Gastrocnemius medialis (tissue), 4 donors: ENCODE measurements at regions not wholly inside any gene's neighbourhood (a gene's known extent, or its start where the extent isn't known, plus 50 kb on each side); places are given as distances from the start of the nearest gene placed in this dataset.

Experiments
- ATAC-seq, 2 donors: fragments of 150-250 bp; one replicate each; pipeline ENCODE4 v1.9.1; 2016
- DNase-seq, 2 donors: peaks; one replicate each; pipeline ENCODE4 v3.0.0-alpha.2; 2019
- H3K27ac ChIP-seq, 4 donors: fragments of 200-600 bp; sonication (generic); 1 replicate in 1 of 4; 2 replicates in 3 of 4; pipeline ENCODE4 v1.5.1; 2016 to 2018; ENCODE audit warnings: mild to moderate bottlenecking in 2 of 4, moderate library complexity in 1 of 4
- H3K27me3 ChIP-seq, 3 donors: fragments of 200-600 bp; sonication (generic) in 2 of 3; 1 replicate in 1 of 3; 2 replicates in 2 of 3; pipeline versions ENCODE4 v1.5.1 to v1.6.0; 2016 to 2019; ENCODE audit warnings: mild to moderate bottlenecking in 1 of 3, moderate library complexity in 1 of 3
- H3K36me3 ChIP-seq, 2 donors: fragments of 200-600 bp; sonication (generic) in 1 of 2; one replicate each; pipeline ENCODE4 v1.5.1; 2017 to 2018
- H3K4me1 ChIP-seq, 2 donors: fragments of 200-600 bp; sonication (generic) in 1 of 2; one replicate each; pipeline ENCODE4 v1.5.1; 2016 to 2017; ENCODE audit warnings: mild to moderate bottlenecking in 2 of 2
- H3K4me3 ChIP-seq, 4 donors: fragments of 200-600 bp; sonication (generic) in 3 of 4; 1 replicate in 1 of 4; 2 replicates in 3 of 4; pipeline ENCODE4 v1.5.1; 2016 to 2019; ENCODE audit warnings: mild to moderate bottlenecking in 2 of 4
- H3K9me3 ChIP-seq, 3 donors: fragments of 200-600 bp; sonication (generic) in 2 of 3; 1 replicate in 1 of 3; 2 replicates in 2 of 3; pipeline ENCODE4 v1.5.1; 2016 to 2019
- POLR2A ChIP-seq, 2 donors: fragments of 450-650 bp; IDR thresholded peaks; one replicate each; pipeline ENCODE4 v1.6.1; 2017; ENCODE audit warnings: antibody characterized with exemption in 2 of 2, mild to moderate bottlenecking in 2 of 2, moderate library complexity in 2 of 2
- in situ Hi-C, 4 donors: fragments of 200-750 bp; cut with MboI; loops; one replicate each; pipeline versions ENCODE4 v1.15.0 to v1.8.0; 2017; ENCODE audit warnings: low sequenced_read_pairs in 4 of 4
- intact Hi-C: fragments of 100-400 bp; cut with DNase I; formaldehyde crosslinking; loops from one replicate; pipeline ENCODE4 v1.15.1; 2023; ENCODE audit warnings: low total_unique reads
- TF ChIP-seq, protein P1 (sequence below), 5 experiments: fragments of 450-650 bp in 3 of 5; fragments of 200-600 bp in 2 of 5; sonication (generic) in 2 of 5; IDR thresholded peaks in 4 of 5; conservative IDR thresholded peaks in 1 of 5; 1 replicate in 4 of 5; 2 replicates in 1 of 5; pipeline ENCODE4 v1.5.1; 2016 to 2019; ENCODE audit warnings: antibody characterized with exemption in 5 of 5, mild to moderate bottlenecking in 3 of 5, moderate library complexity in 3 of 5

GRCh38 chr18:42245137-42245536 lies 290.1 kb downstream of the PIK3C3 start:
- Histone ChIP-seq H3K9me3 (no peaks in the 10 kb centered on the region), H3K4me1 (no peaks in the 10 kb centered on the region), H3K27ac (no peak overlapping the region), H3K4me3 (no peak overlapping the region), H3K36me3 (no peaks in the 10 kb centered on the region), H3K27me3 (no peaks in the 10 kb centered on the region)
- intact Hi-C loops, result no loop called here
- in situ Hi-C loops, result no loop called here
- no peak for TF ChIP-seq POLR2A (IDR thresholded peaks at IDR 0.05)
- TF ChIP-seq, protein P1, sequence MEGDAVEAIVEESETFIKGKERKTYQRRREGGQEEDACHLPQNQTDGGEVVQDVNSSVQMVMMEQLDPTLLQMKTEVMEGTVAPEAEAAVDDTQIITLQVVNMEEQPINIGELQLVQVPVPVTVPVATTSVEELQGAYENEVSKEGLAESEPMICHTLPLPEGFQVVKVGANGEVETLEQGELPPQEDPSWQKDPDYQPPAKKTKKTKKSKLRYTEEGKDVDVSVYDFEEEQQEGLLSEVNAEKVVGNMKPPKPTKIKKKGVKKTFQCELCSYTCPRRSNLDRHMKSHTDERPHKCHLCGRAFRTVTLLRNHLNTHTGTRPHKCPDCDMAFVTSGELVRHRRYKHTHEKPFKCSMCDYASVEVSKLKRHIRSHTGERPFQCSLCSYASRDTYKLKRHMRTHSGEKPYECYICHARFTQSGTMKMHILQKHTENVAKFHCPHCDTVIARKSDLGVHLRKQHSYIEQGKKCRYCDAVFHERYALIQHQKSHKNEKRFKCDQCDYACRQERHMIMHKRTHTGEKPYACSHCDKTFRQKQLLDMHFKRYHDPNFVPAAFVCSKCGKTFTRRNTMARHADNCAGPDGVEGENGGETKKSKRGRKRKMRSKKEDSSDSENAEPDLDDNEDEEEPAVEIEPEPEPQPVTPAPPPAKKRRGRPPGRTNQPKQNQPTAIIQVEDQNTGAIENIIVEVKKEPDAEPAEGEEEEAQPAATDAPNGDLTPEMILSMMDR (IDR thresholded peaks at IDR 0.05 in 4 of 5, conservative IDR thresholded peaks at IDR 0.05 in 1 of 5), result no peak
- no peak for DNase-seq
- no peak for ATAC-seq

- in situ Hi-C loops, result no loop called here
- TF ChIP-seq, protein P1 (IDR thresholded peaks at IDR 0.05 in 4 of 5, conservative IDR thresholded peaks at IDR 0.05 in 1 of 5), result no peak
- TF ChIP-seq POLR2A (IDR thresholded peaks at IDR 0.05), result no peak
- Histone ChIP-seq H3K9me3 (no peaks in the 10 kb centered on the region), H3K4me1 (no peaks in the 10 kb centered on the region), H3K27me3 (no peaks in the 10 kb centered on the region), H3K27ac (no peak overlapping the region), H3K4me3 (no peak overlapping the region), H3K36me3 (no peaks in the 10 kb centered on the region)
- no peak for ATAC-seq
- intact Hi-C loops, result no loop called here
- no peak for DNase-seq
These were observed 301.1 kb downstream of the PIK3C3 start for GRCh38 chr18:42255908-42256765.

DNA sequence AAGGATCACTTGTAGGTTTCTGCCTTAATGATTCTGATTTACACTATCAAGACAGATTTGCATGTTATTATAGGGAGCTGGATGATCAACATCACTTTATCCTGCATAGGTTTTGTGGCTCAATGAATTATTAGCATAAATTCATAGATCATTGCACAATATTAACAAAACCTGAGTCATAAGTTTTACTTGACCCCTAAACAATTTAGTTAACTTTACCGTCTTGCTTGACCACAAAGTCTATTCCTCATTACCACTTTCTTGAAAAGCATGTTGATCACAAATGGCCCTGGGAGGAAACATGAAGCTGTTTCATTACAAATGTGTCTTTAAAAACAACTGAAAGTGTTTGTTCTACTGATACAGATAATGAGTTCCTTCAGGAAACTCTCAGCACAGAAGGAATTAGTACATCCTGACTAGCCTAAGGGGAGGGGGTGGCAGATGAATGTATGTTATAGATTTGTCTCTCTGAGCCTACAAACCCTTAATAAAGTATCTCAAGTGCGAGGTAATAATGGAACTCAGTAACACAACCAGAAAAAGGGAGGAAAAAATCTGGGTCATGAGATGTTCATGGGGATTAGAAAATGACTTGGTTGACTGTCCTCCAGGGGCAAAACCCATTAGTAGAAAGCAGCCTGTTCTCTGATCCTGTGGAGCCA lies 303.4 kb downstream of the PIK3C3 start:
- Histone ChIP-seq H3K9me3 (no peaks in the 10 kb centered on the region), H3K36me3 (no peaks in the 10 kb centered on the region), H3K27ac (no peak overlapping the region), H3K4me3 (no peak overlapping the region), H3K4me1 (no peaks in the 10 kb centered on the region), H3K27me3 (no peaks in the 10 kb centered on the region)
- intact Hi-C loops, result no loop called here
- no peak for DNase-seq
- in situ Hi-C loops, result no loop called here
- no peak for ATAC-seq
- no peak for TF ChIP-seq POLR2A (IDR thresholded peaks at IDR 0.05)
- TF ChIP-seq, protein P1 (IDR thresholded peaks at IDR 0.05 in 4 of 5, conservative IDR thresholded peaks at IDR 0.05 in 1 of 5), result no peak

DNA sequence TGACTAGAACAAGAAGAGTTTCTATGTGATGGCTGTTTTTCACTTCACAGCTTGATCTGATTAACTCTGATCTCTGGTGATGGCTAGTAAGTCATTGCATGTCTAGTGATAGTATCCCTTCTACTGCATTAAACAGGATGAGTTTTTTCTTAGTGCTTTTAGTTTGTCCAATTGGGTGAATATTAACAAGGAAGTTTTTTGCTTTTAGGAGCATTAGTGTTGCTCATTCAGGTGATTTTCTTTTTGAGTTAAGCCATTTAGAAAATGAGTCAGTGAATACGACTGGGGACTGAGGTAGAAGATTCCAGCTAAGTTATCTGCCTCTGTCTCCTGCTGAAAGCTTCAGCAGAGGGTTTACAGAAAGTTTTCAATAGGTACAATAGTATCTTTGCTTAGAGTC lies 306.7 kb downstream of the PIK3C3 start:
- no peak overlapping the region for H3K27ac ChIP-seq
- H3K9me3 ChIP-seq, result no peaks in the 10 kb centered on the region
- intact Hi-C loops (no loop called here), in situ Hi-C loops (no loop called here)
- no peaks in the 10 kb centered on the region for H3K36me3 ChIP-seq
- no peak for ATAC-seq
- TF ChIP-seq, protein P1 (IDR thresholded peaks at IDR 0.05 in 4 of 5, conservative IDR thresholded peaks at IDR 0.05 in 1 of 5), result no peak
- no peaks in the 10 kb centered on the region for H3K4me1 ChIP-seq
- no peak overlapping the region for H3K4me3 ChIP-seq
- no peaks in the 10 kb centered on the region for H3K27me3 ChIP-seq
- no peak for DNase-seq
